ENCODE measurements at regions not wholly inside any gene's neighbourhood (a gene's known extent, or its start where the extent isn't known, plus 50 kb on each side); places are given as distances from the start of the nearest gene placed in this dataset.
"Not testable (repeated sequence)": the region's sequence is repeated elsewhere in the genome, so short reads cannot be mapped to it uniquely, and the experiment has no call there.

GRCh38 chr1:101392552-101392951 is 155.7 kb downstream of the S1PR1 start:
- H3K27me3 ChIP-seq (ENCODE audit: control insufficient read depth, insufficient read depth, low read length), result no peaks in the 10 kb centered on the region
- peaks cover 9% of the 10 kb centered on the region; the same call in 1 of the 2 replicates for H3K9me3 ChIP-seq (ENCODE audit: control insufficient read depth, insufficient read depth, low read depth, low read length)
- H3K36me3 ChIP-seq (ENCODE audit: control insufficient read depth, insufficient read depth, low read length), result no peaks in the 10 kb centered on the region
- H3K4me3 ChIP-seq (ENCODE audit: low read depth, low read length), result no peak overlapping the region
- no peak overlapping the region for H3K9ac ChIP-seq (ENCODE audit: low read length)
- no peak overlapping the region for H3K27ac ChIP-seq (ENCODE audit: low read depth, low read length)
- no peaks in the 10 kb centered on the region for H3K4me1 ChIP-seq (ENCODE audit: control insufficient read depth, insufficient read depth, low read length)

GRCh38 chr1:101394041-101394440 is 157.2 kb downstream of the S1PR1 start:
- H3K4me3 ChIP-seq (ENCODE audit: low read depth, low read length), result no peak overlapping the region
- H3K36me3 ChIP-seq (ENCODE audit: control insufficient read depth, insufficient read depth, low read length), result no peaks in the 10 kb centered on the region
- H3K9me3 ChIP-seq (ENCODE audit: control insufficient read depth, insufficient read depth, low read depth, low read length), result no peaks in the 10 kb centered on the region
- no peaks in the 10 kb centered on the region for H3K4me1 ChIP-seq (ENCODE audit: control insufficient read depth, insufficient read depth, low read length)
- H3K27ac ChIP-seq (ENCODE audit: low read depth, low read length), result no peak overlapping the region
- no peaks in the 10 kb centered on the region for H3K27me3 ChIP-seq (ENCODE audit: control insufficient read depth, insufficient read depth, low read length)
- no peak overlapping the region for H3K9ac ChIP-seq (ENCODE audit: low read length)

DNA sequence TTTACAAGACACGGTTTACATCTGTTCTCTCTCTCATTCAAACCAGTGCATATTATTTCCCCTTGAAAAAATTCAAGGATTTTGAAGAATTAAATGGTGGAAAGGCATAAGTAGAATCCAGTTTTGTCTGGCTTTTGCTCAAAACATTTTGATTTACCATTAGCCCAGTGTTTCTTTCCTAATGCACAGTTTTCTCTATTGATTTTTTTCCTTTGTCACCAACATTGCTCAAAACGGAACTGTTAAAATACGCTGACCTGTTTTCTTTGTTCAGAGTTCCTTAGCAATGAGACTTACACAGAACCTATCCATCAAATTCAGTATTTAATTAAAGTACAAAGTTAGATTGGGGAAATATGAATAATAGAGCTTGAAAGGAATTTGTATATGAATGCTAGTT is 162.4 kb downstream of the S1PR1 start:
- H3K9me3 ChIP-seq (ENCODE audit: control insufficient read depth, insufficient read depth, low read depth, low read length), result no peaks in the 10 kb centered on the region
- no peak overlapping the region for H3K9ac ChIP-seq (ENCODE audit: low read length)
- no peaks in the 10 kb centered on the region for H3K27me3 ChIP-seq (ENCODE audit: control insufficient read depth, insufficient read depth, low read length)
- H3K36me3 ChIP-seq (ENCODE audit: control insufficient read depth, insufficient read depth, low read length), result no peaks in the 10 kb centered on the region
- no peaks in the 10 kb centered on the region for H3K4me1 ChIP-seq (ENCODE audit: control insufficient read depth, insufficient read depth, low read length)
- H3K4me3 ChIP-seq (ENCODE audit: low read depth, low read length), result no peak overlapping the region
- no peak overlapping the region for H3K27ac ChIP-seq (ENCODE audit: low read depth, low read length)

DNA sequence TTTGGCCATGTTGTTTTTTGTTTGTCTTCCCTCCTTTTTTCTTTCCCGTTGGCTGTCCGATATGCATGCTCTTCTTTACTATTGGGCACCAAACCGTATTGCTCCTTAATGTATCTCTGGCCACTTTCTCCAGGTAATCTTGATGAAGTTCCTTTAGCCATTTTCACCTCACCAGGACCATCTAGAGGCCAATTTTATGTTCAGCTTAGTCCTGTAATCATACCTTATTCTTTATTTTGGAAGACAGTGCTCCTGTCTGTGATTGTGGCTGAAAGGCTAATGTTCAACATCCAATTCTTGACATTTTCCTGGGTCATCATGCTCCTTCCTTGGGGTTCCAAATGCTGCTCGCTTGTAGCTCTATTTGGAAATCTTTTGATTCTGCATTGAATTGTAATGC is 169.5 kb downstream of the S1PR1 start:
- no peaks in the 10 kb centered on the region for H3K4me1 ChIP-seq (ENCODE audit: control insufficient read depth, insufficient read depth, low read length)
- H3K27ac ChIP-seq (ENCODE audit: low read depth, low read length), result no peak overlapping the region
- no peaks in the 10 kb centered on the region for H3K9me3 ChIP-seq (ENCODE audit: control insufficient read depth, insufficient read depth, low read depth, low read length)
- no peaks in the 10 kb centered on the region for H3K27me3 ChIP-seq (ENCODE audit: control insufficient read depth, insufficient read depth, low read length)
- no peak overlapping the region for H3K4me3 ChIP-seq (ENCODE audit: low read depth, low read length)
- H3K9ac ChIP-seq (ENCODE audit: low read length), result no peak overlapping the region
- H3K36me3 ChIP-seq (ENCODE audit: control insufficient read depth, insufficient read depth, low read length), result no peaks in the 10 kb centered on the region

- Histone ChIP-seq H3K27ac (ENCODE audit: low read depth, low read length) (no peak overlapping the region), H3K4me1 (ENCODE audit: control insufficient read depth, insufficient read depth, low read length) (no peaks in the 10 kb centered on the region), H3K27me3 (ENCODE audit: control insufficient read depth, insufficient read depth, low read length) (no peaks in the 10 kb centered on the region)
Measured at GRCh38 chr1:101406681-101407080, 169.9 kb downstream of the S1PR1 start.

GRCh38 chr1:101407505-101408211 is 170.8 kb downstream of the S1PR1 start:
- Histone ChIP-seq H3K4me1 (ENCODE audit: control insufficient read depth, insufficient read depth, low read length) (no peaks in the 10 kb centered on the region), H3K4me3 (ENCODE audit: low read depth, low read length) (no peak overlapping the region), H3K27ac (ENCODE audit: low read depth, low read length) (no peak overlapping the region), H3K9me3 (ENCODE audit: control insufficient read depth, insufficient read depth, low read depth, low read length) (no peaks in the 10 kb centered on the region), H3K36me3 (ENCODE audit: control insufficient read depth, insufficient read depth, low read length) (no peaks in the 10 kb centered on the region), H3K9ac (ENCODE audit: low read length) (no peak overlapping the region), H3K27me3 (ENCODE audit: control insufficient read depth, insufficient read depth, low read length) (no peaks in the 10 kb centered on the region)

More at GRCh38 chr1:101406681-101407080, 169.9 kb downstream of the S1PR1 start:
- Histone ChIP-seq H3K9me3 (ENCODE audit: control insufficient read depth, insufficient read depth, low read depth, low read length) (no peaks in the 10 kb centered on the region), H3K4me3 (ENCODE audit: low read depth, low read length) (no peak overlapping the region), H3K9ac (ENCODE audit: low read length) (no peak overlapping the region), H3K36me3 (ENCODE audit: control insufficient read depth, insufficient read depth, low read length) (no peaks in the 10 kb centered on the region)

GRCh38 chr1:101408212-101409042 is 171.6 kb downstream of the S1PR1 start:
- Histone ChIP-seq H3K36me3 (ENCODE audit: control insufficient read depth, insufficient read depth, low read length) (no peaks in the 10 kb centered on the region), H3K27ac (ENCODE audit: low read depth, low read length) (no peak overlapping the region), H3K27me3 (ENCODE audit: control insufficient read depth, insufficient read depth, low read length) (no peaks in the 10 kb centered on the region), H3K9ac (ENCODE audit: low read length) (no peak overlapping the region), H3K9me3 (ENCODE audit: control insufficient read depth, insufficient read depth, low read depth, low read length) (no peaks in the 10 kb centered on the region), H3K4me1 (ENCODE audit: control insufficient read depth, insufficient read depth, low read length) (no peaks in the 10 kb centered on the region), H3K4me3 (ENCODE audit: low read depth, low read length) (no peak overlapping the region)

GRCh38 chr1:101409102-101409501 is 172.3 kb downstream of the S1PR1 start:
- Histone ChIP-seq H3K9me3 (ENCODE audit: control insufficient read depth, insufficient read depth, low read depth, low read length) (no peaks in the 10 kb centered on the region), H3K4me1 (ENCODE audit: control insufficient read depth, insufficient read depth, low read length) (no peaks in the 10 kb centered on the region), H3K4me3 (ENCODE audit: low read depth, low read length) (no peak overlapping the region), H3K27me3 (ENCODE audit: control insufficient read depth, insufficient read depth, low read length) (no peaks in the 10 kb centered on the region), H3K27ac (ENCODE audit: low read depth, low read length) (no peak overlapping the region), H3K9ac (ENCODE audit: low read length) (no peak overlapping the region), H3K36me3 (ENCODE audit: control insufficient read depth, insufficient read depth, low read length) (no peaks in the 10 kb centered on the region)

DNA sequence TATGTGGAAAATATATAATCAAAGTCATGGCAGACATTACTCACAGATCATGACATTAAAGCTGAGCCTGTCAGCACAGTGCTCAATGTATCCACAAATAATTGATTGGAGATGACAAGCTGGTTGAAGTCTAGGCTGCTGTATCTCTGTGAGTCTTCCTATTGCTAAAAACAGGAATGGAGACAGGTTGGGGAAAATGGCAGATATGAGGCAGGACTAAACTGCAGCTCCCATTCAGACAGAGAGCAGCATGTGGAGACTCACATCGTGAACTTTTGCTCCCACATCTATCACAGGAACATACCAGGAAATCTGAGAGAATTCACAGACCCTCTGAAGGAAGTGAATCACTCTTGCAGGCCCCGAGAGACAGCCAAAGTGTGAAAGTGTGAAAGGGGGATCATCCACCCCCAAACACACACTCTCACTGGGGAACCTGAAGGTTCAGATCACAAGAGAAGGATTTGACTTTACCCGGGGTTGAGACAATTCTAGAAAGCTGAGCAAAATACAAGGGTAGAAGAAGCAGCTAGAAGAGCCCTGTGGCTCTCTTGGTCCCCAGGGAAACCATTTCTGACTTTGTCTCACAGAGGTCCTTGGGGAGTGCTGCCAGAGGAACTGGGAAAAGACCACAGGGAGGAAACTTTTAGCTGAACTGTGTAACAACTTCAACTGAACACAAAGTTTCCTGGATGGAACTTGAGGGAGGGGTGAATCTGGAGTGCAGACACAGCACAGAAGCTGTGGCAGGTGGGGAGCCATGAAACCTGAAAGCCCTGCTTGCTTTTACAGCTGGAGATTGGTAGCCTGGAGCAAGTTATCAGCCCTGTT is 173.4 kb downstream of the S1PR1 start:
- no peak overlapping the region for H3K4me3 ChIP-seq (ENCODE audit: low read depth, low read length)
- H3K4me1 ChIP-seq (ENCODE audit: control insufficient read depth, insufficient read depth, low read length), result no peaks in the 10 kb centered on the region
- no peaks in the 10 kb centered on the region for H3K27me3 ChIP-seq (ENCODE audit: control insufficient read depth, insufficient read depth, low read length)
- no peak overlapping the region for H3K27ac ChIP-seq (ENCODE audit: low read depth, low read length)
- H3K9ac ChIP-seq (ENCODE audit: low read length), result no peak overlapping the region
- H3K36me3 ChIP-seq (ENCODE audit: control insufficient read depth, insufficient read depth, low read length), result no peaks in the 10 kb centered on the region
- H3K9me3 ChIP-seq (ENCODE audit: control insufficient read depth, insufficient read depth, low read depth, low read length), result no peaks in the 10 kb centered on the region

GRCh38 chr1:101420406-101420805 is 183.6 kb downstream of the S1PR1 start:
- no peaks in the 10 kb centered on the region for H3K27me3 ChIP-seq (ENCODE audit: control insufficient read depth, insufficient read depth, low read length)
- H3K9me3 ChIP-seq (ENCODE audit: control insufficient read depth, insufficient read depth, low read depth, low read length), result peaks cover 6% of the 10 kb centered on the region; the same call in 1 of the 2 replicates
- H3K9ac ChIP-seq (ENCODE audit: low read length), result no peak overlapping the region
- H3K4me3 ChIP-seq (ENCODE audit: low read depth, low read length), result no peak overlapping the region
- H3K4me1 ChIP-seq (ENCODE audit: control insufficient read depth, insufficient read depth, low read length), result no peaks in the 10 kb centered on the region
- no peaks in the 10 kb centered on the region for H3K36me3 ChIP-seq (ENCODE audit: control insufficient read depth, insufficient read depth, low read length)
- H3K27ac ChIP-seq (ENCODE audit: low read depth, low read length), result no peak overlapping the region

DNA sequence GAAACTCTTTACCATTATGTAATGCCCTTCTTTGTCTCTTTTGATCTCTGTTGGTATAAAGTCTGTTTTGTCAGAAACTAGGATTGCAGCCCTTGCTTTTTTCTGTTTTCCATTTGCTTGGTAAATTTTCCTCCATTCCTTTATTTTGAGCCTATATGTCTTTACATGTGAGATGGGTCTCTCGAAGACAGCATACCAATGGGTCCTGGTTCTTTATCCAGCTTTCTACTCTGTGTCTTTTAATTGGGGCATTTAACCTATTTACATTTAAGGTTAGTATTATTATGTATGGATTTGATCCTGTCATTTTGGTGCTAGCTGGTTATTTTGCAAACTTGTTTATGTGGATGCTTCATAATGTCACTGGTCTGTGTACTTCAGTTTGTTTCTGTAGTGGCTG is 191.3 kb downstream of the S1PR1 start:
- not testable (repeated sequence) for H3K9ac ChIP-seq (ENCODE audit: low read length); H3K9me3 ChIP-seq (ENCODE audit: control insufficient read depth, insufficient read depth, low read depth, low read length); H3K36me3 ChIP-seq (ENCODE audit: control insufficient read depth, insufficient read depth, low read length); H3K4me3 ChIP-seq (ENCODE audit: low read depth, low read length); H3K27ac ChIP-seq (ENCODE audit: low read depth, low read length); H3K4me1 ChIP-seq (ENCODE audit: control insufficient read depth, insufficient read depth, low read length); H3K27me3 ChIP-seq (ENCODE audit: control insufficient read depth, insufficient read depth, low read length)
